Trophoblast cell (in vitro differentiated cells and primary cell): ENCODE measurements at regions not wholly inside any gene's neighbourhood (a gene's known extent, or its start where the extent isn't known, plus 50 kb on each side); places are given as distances from the start of the nearest gene placed in this dataset.
"Not testable (repeated sequence)": the region's sequence is repeated elsewhere in the genome, so short reads cannot be mapped to it uniquely, and the experiment has no call there.

Source experiments
- DNase-seq, 2 donors: peaks; one replicate each; pipeline ENCODE4 v3.0.0-alpha.2; 2016
- H2AFZ ChIP-seq: 2 replicates; pipeline ENCODE4 v1.6.1; 2013; ENCODE audit warnings: low read length, moderate library complexity, mild to moderate bottlenecking; ENCODE audit not compliant: insufficient read depth, poor library complexity
- H2AK5ac ChIP-seq: 2 replicates; pipeline ENCODE4 v1.6.1; 2013; ENCODE audit warnings: mild to moderate bottlenecking, low read length
- H2BK120ac ChIP-seq: 2 replicates; pipeline ENCODE4 v1.6.1; 2013; ENCODE audit warnings: low read length, mild to moderate bottlenecking, moderate library complexity; ENCODE audit not compliant: insufficient read depth, poor library complexity
- H2BK12ac ChIP-seq: 2 replicates; pipeline ENCODE4 v1.6.1; 2013; ENCODE audit warnings: mild to moderate bottlenecking, low read length, moderate library complexity
- H2BK5ac ChIP-seq: 2 replicates; pipeline ENCODE4 v1.6.1; 2013; ENCODE audit warnings: low read length, low read depth, moderate library complexity, mild to moderate bottlenecking; ENCODE audit not compliant: poor library complexity
- H3K14ac ChIP-seq: 2 replicates; pipeline ENCODE4 v1.6.1; 2013; ENCODE audit warnings: mild to moderate bottlenecking, low read length
- H3K18ac ChIP-seq: 2 replicates; pipeline ENCODE4 v1.6.1; 2013; ENCODE audit warnings: mild to moderate bottlenecking, low read length
- H3K23ac ChIP-seq: 2 replicates; pipeline ENCODE4 v1.6.1; 2013; ENCODE audit warnings: low read length
- H3K27ac ChIP-seq: 2 replicates; pipeline ENCODE4 v1.5.1; 2013; ENCODE audit warnings: low read depth, mild to moderate bottlenecking, inconsistent platforms, low read length, moderate library complexity
- H3K27me3 ChIP-seq: 2 replicates; pipeline ENCODE4 v1.6.1; 2013; ENCODE audit warnings: inconsistent platforms, mild to moderate bottlenecking, low read length, moderate library complexity; ENCODE audit not compliant: insufficient read depth
- H3K36me3 ChIP-seq, 2 experiments: 1 replicate in 1 of 2; 2 replicates in 1 of 2; pipeline ENCODE4 v1.6.1; 2013; ENCODE audit warnings: low read length in 2 of 2, mild to moderate bottlenecking in 2 of 2, moderate library complexity in 1 of 2; ENCODE audit not compliant: insufficient read depth in 2 of 2, control insufficient read depth in 1 of 2
- H3K4ac ChIP-seq: 2 replicates; pipeline ENCODE4 v1.6.1; 2013; ENCODE audit warnings: low read depth, mild to moderate bottlenecking, low read length, moderate library complexity
- H3K4me1 ChIP-seq, 2 experiments: 1 replicate in 1 of 2; 2 replicates in 1 of 2; pipeline ENCODE4 v1.6.1; 2013; ENCODE audit warnings: low read length in 2 of 2, mild to moderate bottlenecking in 2 of 2, moderate library complexity in 1 of 2; ENCODE audit not compliant: insufficient read depth in 2 of 2, control insufficient read depth in 1 of 2
- H3K4me2 ChIP-seq: 2 replicates; pipeline ENCODE4 v1.6.1; 2013; ENCODE audit warnings: inconsistent platforms, mild to moderate bottlenecking, low read length, moderate library complexity
- H3K4me3 ChIP-seq: 2 replicates; pipeline ENCODE4 v1.5.1; 2013; ENCODE audit warnings: mild to moderate bottlenecking, low read depth, low read length, inconsistent platforms
- H3K79me1 ChIP-seq: one replicate; pipeline ENCODE4 v1.6.1; 2013; ENCODE audit warnings: low read length
- H3K79me2 ChIP-seq: 2 replicates; pipeline ENCODE4 v1.6.1; 2013; ENCODE audit warnings: low read length, mild to moderate bottlenecking; ENCODE audit not compliant: control insufficient read depth, insufficient read depth, poor library complexity
- H3K9ac ChIP-seq: 2 replicates; pipeline ENCODE4 v1.6.1; 2013; ENCODE audit warnings: mild to moderate bottlenecking, low read length
- H3K9me3 ChIP-seq: 2 replicates; pipeline ENCODE4 v1.6.1; 2013; ENCODE audit warnings: low read depth, mild to moderate bottlenecking, control low read depth, inconsistent platforms, low read length; ENCODE audit not compliant: insufficient read depth
- H4K12ac ChIP-seq: 2 replicates; pipeline ENCODE4 v1.6.1; 2013; ENCODE audit warnings: low read depth, mild to moderate bottlenecking, low read length, moderate library complexity
- H4K8ac ChIP-seq: 2 replicates; pipeline ENCODE4 v1.6.1; 2013; ENCODE audit warnings: low read depth, mild to moderate bottlenecking, low read length, moderate library complexity
- H4K91ac ChIP-seq: one replicate; pipeline ENCODE4 v1.6.1; 2013; ENCODE audit warnings: low read depth, mild to moderate bottlenecking, low read length, moderate library complexity
- WGBS: extraction: QIAGEN DNeasy Blood & Tissue Kit; methylation state at CpG from one replicate; pipeline ENCODE4 v1.1.7; 2013; ENCODE audit warnings: missing lambda C conversion rate; ENCODE audit not compliant: insufficient read length, insufficient coverage; ENCODE audit errors: extremely low coverage; 5-methylcytosine and 5-hydroxymethylcytosine counted together

- H2BK5ac ChIP-seq, H2AFZ ChIP-seq, DNase-seq, H2BK12ac ChIP-seq, H3K18ac ChIP-seq, H3K9ac ChIP-seq, H3K23ac ChIP-seq, H3K4me2 ChIP-seq, H3K4me3 ChIP-seq, H4K8ac ChIP-seq, H3K4ac ChIP-seq, H3K27ac ChIP-seq, H3K79me1 ChIP-seq, H3K4me1 ChIP-seq, H3K9me3 ChIP-seq, H3K36me3 ChIP-seq, H3K14ac ChIP-seq, H2AK5ac ChIP-seq, H4K91ac ChIP-seq, H4K12ac ChIP-seq, H3K27me3 ChIP-seq, H2BK120ac ChIP-seq, H3K79me2 ChIP-seq: not testable (repeated sequence)
- no CpG with 5 or more reads among the region's 1 CpG for WGBS
Measured at GRCh38 chr1:146536028-146536427, 307.2 kb upstream of the NOTCH2NLA start.

GRCh38 chr1:146535575-146535974 lies 306.8 kb upstream of the NOTCH2NLA start:
- not testable (repeated sequence) for H3K4me2 ChIP-seq, H3K4me1 ChIP-seq, H3K79me2 ChIP-seq, H2BK5ac ChIP-seq, H3K36me3 ChIP-seq, H2BK12ac ChIP-seq, H3K27me3 ChIP-seq, H4K12ac ChIP-seq, H2AK5ac ChIP-seq, H3K79me1 ChIP-seq, H3K27ac ChIP-seq, H2AFZ ChIP-seq, H3K9ac ChIP-seq, H3K18ac ChIP-seq, H3K23ac ChIP-seq, H4K8ac ChIP-seq, H3K9me3 ChIP-seq, DNase-seq, H3K14ac ChIP-seq, H4K91ac ChIP-seq, H2BK120ac ChIP-seq, H3K4me3 ChIP-seq, H3K4ac ChIP-seq
- WGBS: no CpG with 5 or more reads among the region's 3 CpGs

GRCh38 chr1:146530958-146531357 lies 302.1 kb upstream of the NOTCH2NLA start:
- H4K8ac ChIP-seq, H3K9ac ChIP-seq, H3K27ac ChIP-seq, H2BK12ac ChIP-seq, H3K27me3 ChIP-seq, H2AFZ ChIP-seq, H3K4me3 ChIP-seq, H3K79me1 ChIP-seq, DNase-seq, H3K4me2 ChIP-seq, H3K79me2 ChIP-seq, H2AK5ac ChIP-seq, H3K36me3 ChIP-seq, H3K14ac ChIP-seq, H3K4ac ChIP-seq, H2BK5ac ChIP-seq, H2BK120ac ChIP-seq, H4K91ac ChIP-seq, H3K9me3 ChIP-seq, H3K23ac ChIP-seq, H3K18ac ChIP-seq, H3K4me1 ChIP-seq, H4K12ac ChIP-seq: not testable (repeated sequence)
- WGBS: no CpG with 5 or more reads among the region's 6 CpGs

GRCh38 chr1:146522812-146523211 lies 294.0 kb upstream of the NOTCH2NLA start:
- not testable (repeated sequence) for H3K4me2 ChIP-seq, H2BK120ac ChIP-seq, H3K18ac ChIP-seq, H2AFZ ChIP-seq, H3K9me3 ChIP-seq, H3K79me1 ChIP-seq, H2BK12ac ChIP-seq, H3K27ac ChIP-seq, H4K8ac ChIP-seq, H3K14ac ChIP-seq, H4K12ac ChIP-seq, H3K36me3 ChIP-seq, H4K91ac ChIP-seq, H3K9ac ChIP-seq, H3K4me1 ChIP-seq, H2BK5ac ChIP-seq, DNase-seq, H2AK5ac ChIP-seq, H3K27me3 ChIP-seq, H3K4me3 ChIP-seq, H3K79me2 ChIP-seq, H3K4ac ChIP-seq, H3K23ac ChIP-seq
- WGBS: no CpG with 5 or more reads among the region's 4 CpGs
